B cell (primary cell): ENCODE measurements at regions not wholly inside any gene's neighbourhood (a gene's known extent, or its start where the extent isn't known, plus 50 kb on each side); places are given as distances from the start of the nearest gene placed in this dataset.

Experiments
- ATAC-seq: fragments of 200-7000 bp; cut with Tn5 transposase; one replicate; pipeline ENCODE4 v1.10.0; 2021; ENCODE audit warnings: low read depth, mild to moderate bottlenecking, moderate number of reproducible peaks, moderate library complexity
- CTCF ChIA-PET: fragments of 350-600 bp; sonication (Branson Sonifier 250); formaldehyde crosslinking; loops from one replicate; lab custom pipeline; 2021; ENCODE audit warnings: antibody characterized with exemption, inconsistent platforms; lab: Charles Lee
- POLR2A ChIA-PET: fragments of 350-600 bp; sonication (Branson Sonifier 250); formaldehyde crosslinking; loops from one replicate; lab custom pipeline; 2021; ENCODE audit warnings: antibody characterized with exemption; lab: Charles Lee
- DNase-seq: peaks from one replicate; pipeline ENCODE4 v3.0.0; 2013
- H2AFZ ChIP-seq: 2 replicates; pipeline ENCODE4 v1.6.1; 2012; ENCODE audit warnings: mild to moderate bottlenecking, low read depth, low read length; ENCODE audit not compliant: insufficient read depth, poor library complexity, severe bottlenecking
- H3K27ac ChIP-seq, 2 donors: 1 replicate in 1 of 2; 2 replicates in 1 of 2; pipeline ENCODE4 v1.5.1; 2012 to 2013; ENCODE audit warnings: low read length in 2 of 2, mild to moderate bottlenecking in 2 of 2, moderate library complexity in 1 of 2
- H3K27me3 ChIP-seq, 4 experiments: fragments of 200-600 bp in 1 of 4; sonication (generic) in 1 of 4; replicated peaks in 1 of 4; 1 replicate in 2 of 4; 2 replicates in 2 of 4; pipeline versions ENCODE4 v1.6.1 to v1.7.0; 2013 to 2016; ENCODE audit warnings: low read length in 3 of 4, mild to moderate bottlenecking in 2 of 4, mixed read lengths in 1 of 4, moderate library complexity in 1 of 4; ENCODE audit not compliant: insufficient read depth in 4 of 4, control insufficient read depth in 3 of 4; ENCODE audit errors: control extremely low read depth in 1 of 4
- H3K36me3 ChIP-seq, 2 experiments: replicated peaks in 1 of 2; 1 replicate in 1 of 2; 2 replicates in 1 of 2; pipeline versions ENCODE4 v1.6.1 to v1.7.1; 2013; ENCODE audit warnings: low read length in 1 of 2; ENCODE audit not compliant: insufficient read depth in 2 of 2, control insufficient read depth in 1 of 2; ENCODE audit errors: control extremely low read depth in 1 of 2, extremely low read depth in 1 of 2
- H3K4me1 ChIP-seq, 2 donors: fragments of 200-600 bp in 1 of 2; sonication (generic) in 1 of 2; 1 replicate in 1 of 2; 2 replicates in 1 of 2; pipeline versions ENCODE4 v1.5.1 to v1.6.1; 2013 to 2017; ENCODE audit warnings: low read length in 2 of 2; ENCODE audit not compliant: control insufficient read depth in 2 of 2, insufficient read depth in 2 of 2
- H3K4me2 ChIP-seq: replicated peaks from 2 replicates; pipeline ENCODE3; 2012; ENCODE audit warnings: mild to moderate bottlenecking, low read depth, low read length; ENCODE audit not compliant: poor library complexity, severe bottlenecking
- H3K4me3 ChIP-seq, 5 experiments: fragments of 200-600 bp in 1 of 5; sonication (generic) in 1 of 5; 1 replicate in 3 of 5; 2 replicates in 2 of 5; pipeline versions ENCODE4 v1.5.1 to v1.7.0; 2011 to 2016; ENCODE audit warnings: low read length in 4 of 5, mild to moderate bottlenecking in 4 of 5, low read depth in 2 of 5, control low read depth in 1 of 5, moderate library complexity in 1 of 5; ENCODE audit not compliant: insufficient read depth in 1 of 5; ENCODE audit errors: control extremely low read depth in 1 of 5, extremely low read depth in 1 of 5
- H3K79me2 ChIP-seq: fragments of 200-600 bp; sonication (generic); one replicate; pipeline ENCODE4 v1.6.0; 2016; ENCODE audit warnings: low read length; ENCODE audit not compliant: control insufficient read depth, insufficient read depth
- H3K9ac ChIP-seq: fragments of 200-600 bp; sonication (generic); 2 replicates; pipeline ENCODE4 v1.6.1; 2017; ENCODE audit warnings: mild to moderate bottlenecking, low read length, moderate library complexity
- H3K9me3 ChIP-seq, 3 donors: one replicate each; pipeline versions ENCODE4 v1.6.1 to v1.7.1; 2013; ENCODE audit warnings: low read length in 2 of 3; ENCODE audit not compliant: control insufficient read depth in 2 of 3, insufficient read depth in 1 of 3; ENCODE audit errors: control extremely low read depth in 1 of 3
- H4K20me1 ChIP-seq: 2 replicates; pipeline ENCODE4 v1.6.0; 2012; ENCODE audit warnings: mild to moderate bottlenecking, low read length; ENCODE audit not compliant: insufficient read depth, control insufficient read depth, poor library complexity, severe bottlenecking
- H3K27ac Mint-ChIP-seq: one replicate; pipeline ENCODE4 v1.8.0; 2021; ENCODE audit warnings: mixed read lengths
- H3K27me3 Mint-ChIP-seq: one replicate; pipeline ENCODE4 v1.8.0; 2021; ENCODE audit warnings: mixed read lengths
- H3K4me1 Mint-ChIP-seq: one replicate; pipeline ENCODE4 v1.8.0; 2021; ENCODE audit warnings: mixed read lengths
- H3K4me3 Mint-ChIP-seq: one replicate; pipeline ENCODE4 v1.8.0; 2021; ENCODE audit warnings: mixed read lengths
- H3K9me3 Mint-ChIP-seq: one replicate; pipeline ENCODE4 v1.8.0; 2022; ENCODE audit warnings: mixed read lengths; ENCODE audit not compliant: insufficient read depth
- EZH2 ChIP-seq: IDR thresholded peaks from 2 replicates; pipeline ENCODE4 v1.6.1; 2012; ENCODE audit warnings: borderline replicate concordance, low read depth, mild to moderate bottlenecking, moderate library complexity, low read length; ENCODE audit not compliant: insufficient read depth, poor library complexity, severe bottlenecking
- WGBS: methylation state at CpG from one replicate; pipeline ENCODE4 v1.1.5; 2013; ENCODE audit warnings: missing lambda C conversion rate; ENCODE audit not compliant: insufficient coverage; 5-methylcytosine and 5-hydroxymethylcytosine counted together
- intact Hi-C: fragments of 100-400 bp; cut with micrococcal nuclease; formaldehyde crosslinking; loops from one replicate; pipeline ENCODE4 v1.10.0; 2022
- TF ChIP-seq, protein P1 (sequence below): fragments of 200-600 bp; IDR thresholded peaks from one replicate; pipeline ENCODE4 v1.8.0; 2022; ENCODE audit warnings: antibody characterized with exemption, mild to moderate bottlenecking

DNA sequence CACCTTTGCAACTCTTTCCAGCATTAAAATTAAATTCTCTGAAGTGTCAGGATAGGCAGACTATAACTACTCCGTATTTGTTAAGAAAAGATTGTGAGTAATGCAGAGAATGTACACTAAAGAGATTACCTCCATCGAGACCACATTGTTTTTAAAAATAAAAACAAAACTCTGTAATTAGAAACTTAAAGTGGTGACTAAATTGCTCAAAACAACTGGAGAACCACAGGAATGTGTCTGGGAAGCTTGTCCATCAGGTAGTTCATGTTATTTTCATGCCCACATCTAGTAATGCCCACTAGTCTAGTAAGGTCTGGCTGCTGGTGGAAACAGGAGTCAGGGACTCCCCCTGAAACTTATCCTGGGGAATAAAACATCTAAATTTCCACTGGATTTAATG is 103.0 kb upstream of the FOXQ1 start:
- Mint-ChIP-seq H3K9me3 (no peaks in the 10 kb centered on the region), H3K4me1 (no peaks in the 10 kb centered on the region), H3K4me3 (no peak overlapping the region), H3K27me3 (peaks cover 30% of the 10 kb centered on the region), H3K27ac (no peak overlapping the region)
- Histone ChIP-seq H3K79me2 (no peaks in the 10 kb centered on the region), H3K36me3 (no peaks in the 10 kb centered on the region), H3K4me1 (no peaks in the 10 kb centered on the region), H3K27ac (no peak overlapping the region), H3K4me3 (no peak overlapping the region), H3K9me3 (peaks cover 0 to 4% (median 0%) of the 10 kb centered on the region in 3 donors), H2AFZ (no peak overlapping the region), H4K20me1 (no peaks in the 10 kb centered on the region), H3K27me3 (peaks cover 0 to 5% (median 2%) of the 10 kb centered on the region in 4 experiments), H3K4me2 (no peak overlapping the region), H3K9ac (no peak overlapping the region)
- intact Hi-C loops: no loop called here
- ATAC-seq (no peak), DNase-seq (no peak)
- no CpG with 5 or more reads among the region's 2 CpGs for WGBS
- POLR2A ChIA-PET: no interaction called here
- CTCF ChIA-PET: no interaction called here
- TF ChIP-seq EZH2: no peak
- TF ChIP-seq, protein P1, sequence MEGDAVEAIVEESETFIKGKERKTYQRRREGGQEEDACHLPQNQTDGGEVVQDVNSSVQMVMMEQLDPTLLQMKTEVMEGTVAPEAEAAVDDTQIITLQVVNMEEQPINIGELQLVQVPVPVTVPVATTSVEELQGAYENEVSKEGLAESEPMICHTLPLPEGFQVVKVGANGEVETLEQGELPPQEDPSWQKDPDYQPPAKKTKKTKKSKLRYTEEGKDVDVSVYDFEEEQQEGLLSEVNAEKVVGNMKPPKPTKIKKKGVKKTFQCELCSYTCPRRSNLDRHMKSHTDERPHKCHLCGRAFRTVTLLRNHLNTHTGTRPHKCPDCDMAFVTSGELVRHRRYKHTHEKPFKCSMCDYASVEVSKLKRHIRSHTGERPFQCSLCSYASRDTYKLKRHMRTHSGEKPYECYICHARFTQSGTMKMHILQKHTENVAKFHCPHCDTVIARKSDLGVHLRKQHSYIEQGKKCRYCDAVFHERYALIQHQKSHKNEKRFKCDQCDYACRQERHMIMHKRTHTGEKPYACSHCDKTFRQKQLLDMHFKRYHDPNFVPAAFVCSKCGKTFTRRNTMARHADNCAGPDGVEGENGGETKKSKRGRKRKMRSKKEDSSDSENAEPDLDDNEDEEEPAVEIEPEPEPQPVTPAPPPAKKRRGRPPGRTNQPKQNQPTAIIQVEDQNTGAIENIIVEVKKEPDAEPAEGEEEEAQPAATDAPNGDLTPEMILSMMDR: no peak

DNA sequence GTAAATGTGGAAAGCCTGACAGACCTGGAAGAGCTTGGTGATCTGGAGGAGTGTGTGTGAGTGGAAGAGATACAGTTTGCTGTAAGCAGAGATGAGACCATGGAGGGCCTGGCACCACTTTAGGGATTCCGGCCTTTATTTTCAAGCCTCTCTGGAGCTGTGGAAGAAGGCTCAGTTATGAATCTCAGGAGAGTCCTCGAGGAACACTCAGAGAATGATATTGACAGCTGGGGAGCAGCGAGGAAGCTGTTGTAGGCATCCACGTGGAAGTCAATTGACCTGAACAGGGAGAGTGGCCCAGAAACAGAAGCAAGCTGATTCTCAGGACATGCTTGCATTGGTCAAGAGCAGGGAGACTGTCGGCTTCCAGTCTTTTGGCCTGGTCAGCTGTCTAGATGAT is 108.4 kb upstream of the FOXQ1 start:
- ATAC-seq (no peak), DNase-seq (no peak)
- no peaks in the 10 kb centered on the region for H4K20me1 ChIP-seq
- H3K9ac ChIP-seq: no peak overlapping the region
- H3K4me2 ChIP-seq: no peak overlapping the region
- intact Hi-C loops: no loop called here
- no peaks in the 10 kb centered on the region for H3K4me1 ChIP-seq
- TF ChIP-seq, protein P1: no peak
- TF ChIP-seq EZH2: no peak
- H3K36me3 ChIP-seq: no peaks in the 10 kb centered on the region
- ChIA-PET CTCF (no interaction called here), POLR2A (no interaction called here)
- no peak overlapping the region for H3K4me3 ChIP-seq
- H3K4me3 Mint-ChIP-seq: no peak overlapping the region
- no peaks in the 10 kb centered on the region for H3K4me1 Mint-ChIP-seq
- H3K27ac Mint-ChIP-seq: no peak overlapping the region
- peaks cover 0 to 4% (median 0%) of the 10 kb centered on the region in 3 donors for H3K9me3 ChIP-seq
- no peak overlapping the region for H2AFZ ChIP-seq
- H3K9me3 Mint-ChIP-seq: no peaks in the 10 kb centered on the region
- H3K79me2 ChIP-seq: no peaks in the 10 kb centered on the region
- WGBS: 77% methylated on average over 5 of the region's 5 CpGs
- H3K27me3 ChIP-seq: peaks cover 0 to 4% (median 0%) of the 10 kb centered on the region in 4 experiments
- no peak overlapping the region for H3K27ac ChIP-seq
- peaks cover 21% of the 10 kb centered on the region for H3K27me3 Mint-ChIP-seq
